ENCODE measurements at regions not wholly inside any gene's neighbourhood (a gene's known extent, or its start where the extent isn't known, plus 50 kb on each side); places are given as distances from the start of the nearest gene placed in this dataset.

DNA sequence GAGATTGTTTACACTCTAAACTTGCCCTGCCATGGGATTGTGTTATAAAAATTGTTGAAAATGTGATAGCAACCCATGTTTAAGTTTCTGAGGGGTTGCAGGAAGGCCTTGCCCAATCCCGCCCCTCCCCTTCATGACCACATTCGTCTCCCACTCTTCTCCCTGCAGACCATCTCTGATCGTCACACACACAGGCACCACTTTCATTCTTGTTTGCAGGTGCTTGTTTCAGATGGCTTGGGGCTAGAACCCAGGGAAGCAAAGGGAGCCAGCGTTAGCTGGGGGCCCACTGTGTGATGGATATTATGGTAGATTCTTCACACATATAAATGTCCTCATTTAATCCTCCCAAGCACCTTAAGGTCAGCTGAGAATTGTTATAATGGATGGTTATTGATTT is 286.7 kb upstream of the HABP2 start:
- TF ChIP-seq EZH2phosphoT487 (IDR thresholded peaks at IDR 0.05; ENCODE audit: borderline replicate concordance): no peak
- TF ChIP-seq, protein P1, sequence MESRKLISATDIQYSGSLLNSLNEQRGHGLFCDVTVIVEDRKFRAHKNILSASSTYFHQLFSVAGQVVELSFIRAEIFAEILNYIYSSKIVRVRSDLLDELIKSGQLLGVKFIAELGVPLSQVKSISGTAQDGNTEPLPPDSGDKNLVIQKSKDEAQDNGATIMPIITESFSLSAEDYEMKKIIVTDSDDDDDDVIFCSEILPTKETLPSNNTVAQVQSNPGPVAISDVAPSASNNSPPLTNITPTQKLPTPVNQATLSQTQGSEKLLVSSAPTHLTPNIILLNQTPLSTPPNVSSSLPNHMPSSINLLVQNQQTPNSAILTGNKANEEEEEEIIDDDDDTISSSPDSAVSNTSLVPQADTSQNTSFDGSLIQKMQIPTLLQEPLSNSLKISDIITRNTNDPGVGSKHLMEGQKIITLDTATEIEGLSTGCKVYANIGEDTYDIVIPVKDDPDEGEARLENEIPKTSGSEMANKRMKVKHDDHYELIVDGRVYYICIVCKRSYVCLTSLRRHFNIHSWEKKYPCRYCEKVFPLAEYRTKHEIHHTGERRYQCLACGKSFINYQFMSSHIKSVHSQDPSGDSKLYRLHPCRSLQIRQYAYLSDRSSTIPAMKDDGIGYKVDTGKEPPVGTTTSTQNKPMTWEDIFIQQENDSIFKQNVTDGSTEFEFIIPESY (IDR thresholded peaks at IDR 0.05; ENCODE audit: extremely low read depth, insufficient replicate concordance, low read length): no peak
- TF ChIP-seq, protein P2, sequence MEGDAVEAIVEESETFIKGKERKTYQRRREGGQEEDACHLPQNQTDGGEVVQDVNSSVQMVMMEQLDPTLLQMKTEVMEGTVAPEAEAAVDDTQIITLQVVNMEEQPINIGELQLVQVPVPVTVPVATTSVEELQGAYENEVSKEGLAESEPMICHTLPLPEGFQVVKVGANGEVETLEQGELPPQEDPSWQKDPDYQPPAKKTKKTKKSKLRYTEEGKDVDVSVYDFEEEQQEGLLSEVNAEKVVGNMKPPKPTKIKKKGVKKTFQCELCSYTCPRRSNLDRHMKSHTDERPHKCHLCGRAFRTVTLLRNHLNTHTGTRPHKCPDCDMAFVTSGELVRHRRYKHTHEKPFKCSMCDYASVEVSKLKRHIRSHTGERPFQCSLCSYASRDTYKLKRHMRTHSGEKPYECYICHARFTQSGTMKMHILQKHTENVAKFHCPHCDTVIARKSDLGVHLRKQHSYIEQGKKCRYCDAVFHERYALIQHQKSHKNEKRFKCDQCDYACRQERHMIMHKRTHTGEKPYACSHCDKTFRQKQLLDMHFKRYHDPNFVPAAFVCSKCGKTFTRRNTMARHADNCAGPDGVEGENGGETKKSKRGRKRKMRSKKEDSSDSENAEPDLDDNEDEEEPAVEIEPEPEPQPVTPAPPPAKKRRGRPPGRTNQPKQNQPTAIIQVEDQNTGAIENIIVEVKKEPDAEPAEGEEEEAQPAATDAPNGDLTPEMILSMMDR (IDR thresholded peaks at IDR 0.05 in 2 of 3, conservative IDR thresholded peaks at IDR 0.05 in 1 of 3; ENCODE audit: borderline replicate concordance in 1 of 3, insufficient read depth in 1 of 3, low read depth in 2 of 3, low read length in 2 of 3): no peak
- TF ChIP-seq POLR2A (IDR thresholded peaks at IDR 0.05; ENCODE audit: borderline replicate concordance, extremely low read depth, insufficient read depth, insufficient read length): no peak
- TF ChIP-seq RAD21 (IDR thresholded peaks at IDR 0.05; ENCODE audit: low read depth): no peak
- no peak for TF ChIP-seq TCF7L2 (IDR thresholded peaks at IDR 0.05; ENCODE audit: borderline replicate concordance, extremely low read depth, insufficient read depth, insufficient read length)
- TF ChIP-seq, protein P3, sequence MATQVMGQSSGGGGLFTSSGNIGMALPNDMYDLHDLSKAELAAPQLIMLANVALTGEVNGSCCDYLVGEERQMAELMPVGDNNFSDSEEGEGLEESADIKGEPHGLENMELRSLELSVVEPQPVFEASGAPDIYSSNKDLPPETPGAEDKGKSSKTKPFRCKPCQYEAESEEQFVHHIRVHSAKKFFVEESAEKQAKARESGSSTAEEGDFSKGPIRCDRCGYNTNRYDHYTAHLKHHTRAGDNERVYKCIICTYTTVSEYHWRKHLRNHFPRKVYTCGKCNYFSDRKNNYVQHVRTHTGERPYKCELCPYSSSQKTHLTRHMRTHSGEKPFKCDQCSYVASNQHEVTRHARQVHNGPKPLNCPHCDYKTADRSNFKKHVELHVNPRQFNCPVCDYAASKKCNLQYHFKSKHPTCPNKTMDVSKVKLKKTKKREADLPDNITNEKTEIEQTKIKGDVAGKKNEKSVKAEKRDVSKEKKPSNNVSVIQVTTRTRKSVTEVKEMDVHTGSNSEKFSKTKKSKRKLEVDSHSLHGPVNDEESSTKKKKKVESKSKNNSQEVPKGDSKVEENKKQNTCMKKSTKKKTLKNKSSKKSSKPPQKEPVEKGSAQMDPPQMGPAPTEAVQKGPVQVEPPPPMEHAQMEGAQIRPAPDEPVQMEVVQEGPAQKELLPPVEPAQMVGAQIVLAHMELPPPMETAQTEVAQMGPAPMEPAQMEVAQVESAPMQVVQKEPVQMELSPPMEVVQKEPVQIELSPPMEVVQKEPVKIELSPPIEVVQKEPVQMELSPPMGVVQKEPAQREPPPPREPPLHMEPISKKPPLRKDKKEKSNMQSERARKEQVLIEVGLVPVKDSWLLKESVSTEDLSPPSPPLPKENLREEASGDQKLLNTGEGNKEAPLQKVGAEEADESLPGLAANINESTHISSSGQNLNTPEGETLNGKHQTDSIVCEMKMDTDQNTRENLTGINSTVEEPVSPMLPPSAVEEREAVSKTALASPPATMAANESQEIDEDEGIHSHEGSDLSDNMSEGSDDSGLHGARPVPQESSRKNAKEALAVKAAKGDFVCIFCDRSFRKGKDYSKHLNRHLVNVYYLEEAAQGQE (IDR thresholded peaks at IDR 0.05; ENCODE audit: low read depth): no peak
- TF ChIP-seq EZH2 (IDR thresholded peaks at IDR 0.05): no peak
- no peak for TF ChIP-seq CBX3 (IDR thresholded peaks at IDR 0.05; ENCODE audit: low read depth)
